HG02870 (cell line): ENCODE measurements at regions not wholly inside any gene's neighbourhood (a gene's known extent, or its start where the extent isn't known, plus 50 kb on each side); places are given as distances from the start of the nearest gene placed in this dataset.
A peak's percentile ranks its signal among the peaks of the same experiment; 100 is the strongest.

Experiments used
- ATAC-seq: cut with Tn5 transposase; IDR thresholded peaks from one replicate; pipeline ENCODE4 v1.9.1; 2021; ENCODE audit warnings: mild to moderate bottlenecking, moderate library complexity; ENCODE audit not compliant: unreplicated experiment

DNA sequence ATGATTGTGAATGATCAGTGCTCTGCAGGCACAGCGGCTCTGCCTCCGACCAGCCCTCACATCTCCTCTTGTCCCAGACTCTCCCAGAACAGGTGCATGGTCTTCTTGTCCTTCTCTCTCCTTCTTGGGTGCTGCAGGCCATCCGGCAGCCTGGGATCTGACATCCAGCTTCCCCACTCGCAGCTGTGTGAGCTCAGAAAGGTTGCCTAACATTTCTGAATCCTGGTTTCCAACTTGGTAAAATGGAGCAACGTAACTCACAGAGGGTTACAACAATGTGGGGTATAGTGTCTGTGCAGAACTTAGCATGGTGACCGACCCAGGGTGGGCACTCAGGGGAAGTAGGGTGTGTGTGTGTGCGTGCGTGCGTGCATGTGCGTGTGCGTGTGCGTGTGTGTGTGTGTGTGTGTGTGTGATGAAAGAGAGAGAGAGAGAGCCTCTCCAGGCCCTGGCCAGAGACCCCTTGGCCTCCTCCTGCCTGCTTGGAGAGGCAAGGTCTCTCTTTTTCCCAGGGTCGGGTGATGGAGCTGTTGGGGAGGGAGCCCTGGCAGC lies 110.1 kb downstream of the SNX5 start:
- no peak for ATAC-seq

- no peak for ATAC-seq
Measured at GRCh38 chr20:17857639-17858449, 110.8 kb downstream of the SNX5 start.

- no peak for ATAC-seq
Measured at GRCh38 chr20:17856837-17857605, 111.6 kb downstream of the SNX5 start.

DNA sequence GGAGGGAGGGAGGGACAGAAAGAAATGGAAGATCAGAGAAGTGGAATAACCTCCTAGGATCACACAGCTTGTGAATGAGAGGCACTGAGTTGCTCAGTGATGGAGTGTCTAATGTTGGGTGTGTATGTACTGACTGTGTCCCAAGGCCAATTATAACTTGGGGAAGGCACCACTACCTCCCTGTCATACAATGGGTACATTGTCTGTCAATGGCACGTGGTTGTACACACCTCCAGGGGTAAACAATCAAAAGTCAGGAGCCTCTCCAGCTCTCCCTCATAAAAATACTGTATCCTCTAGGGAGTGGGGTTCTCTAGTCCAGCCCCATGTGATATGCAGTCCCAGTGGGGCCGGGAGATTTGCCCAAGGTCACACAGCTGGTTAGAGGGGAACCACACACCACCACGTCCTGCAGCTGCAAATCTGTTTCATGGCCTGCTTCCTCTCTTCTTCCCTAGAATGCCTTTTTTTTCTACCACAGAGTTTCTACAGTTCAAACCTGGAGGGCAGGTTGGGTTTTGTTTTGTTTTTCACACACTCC lies 112.5 kb downstream of the SNX5 start:
- ATAC-seq, result peak; percentile 83

DNA sequence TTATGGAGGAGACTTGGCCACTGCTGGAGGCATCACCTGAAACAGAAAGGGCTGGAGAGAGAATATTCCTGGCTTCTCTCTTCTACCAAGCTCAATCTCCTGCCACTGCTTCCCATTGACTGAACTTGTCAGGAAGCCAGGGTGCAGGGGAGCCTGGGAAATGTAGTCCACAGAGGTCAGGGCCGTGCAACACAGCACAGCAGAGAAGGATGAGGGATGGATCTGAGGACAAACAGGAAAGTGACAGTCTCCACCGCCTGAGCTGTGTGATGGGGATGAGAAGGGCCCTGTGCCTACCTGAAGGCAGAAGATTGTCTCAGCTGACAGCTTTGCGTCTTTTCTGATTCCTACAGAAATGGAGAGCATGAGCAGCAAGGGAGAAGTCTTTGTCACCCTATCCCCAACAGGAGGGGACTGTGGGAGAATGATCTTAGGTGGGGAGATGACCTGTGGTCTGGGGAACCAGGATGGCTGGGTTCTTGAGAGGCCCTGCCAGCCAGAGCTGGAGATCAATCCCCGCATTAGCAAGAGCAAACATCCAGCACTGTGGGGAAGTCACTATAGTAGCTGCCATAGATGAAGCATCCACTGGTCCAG lies 114.2 kb downstream of the SNX5 start:
- no peak for ATAC-seq

DNA sequence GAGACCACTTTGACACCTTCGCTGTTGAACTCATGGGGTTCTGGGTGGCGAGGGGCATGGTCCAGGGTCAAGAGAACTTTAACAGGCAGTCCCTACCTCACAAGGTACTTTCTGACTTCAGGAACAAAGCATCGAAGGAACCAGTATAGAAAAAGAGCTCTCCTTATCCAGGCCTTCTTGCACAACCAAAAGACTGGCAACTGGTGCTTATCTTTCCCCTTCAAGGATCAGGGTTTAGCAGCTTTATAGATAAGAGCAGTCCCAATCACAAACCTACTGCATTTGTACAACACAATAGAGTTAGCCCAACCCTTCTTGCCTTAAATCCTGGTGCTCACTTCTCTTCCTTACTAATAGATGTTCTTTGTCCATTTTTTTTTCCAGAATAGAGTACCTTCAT lies 116.3 kb downstream of the SNX5 start:
- ATAC-seq, result no peak

DNA sequence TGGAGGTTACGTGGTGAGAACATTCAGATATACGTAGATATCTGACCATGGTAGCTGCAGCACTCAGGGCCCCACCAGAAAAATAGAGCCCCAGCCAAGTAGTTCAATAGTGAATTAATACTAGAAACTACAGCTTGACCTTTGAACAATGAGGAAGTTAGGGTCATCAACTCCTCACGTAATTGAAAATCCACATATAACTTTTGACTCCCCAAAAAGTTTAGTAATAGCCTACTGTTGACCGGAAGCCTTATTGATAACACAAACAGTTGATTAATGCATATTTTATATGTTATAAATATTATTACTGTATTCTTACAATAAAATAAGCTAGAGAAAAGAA lies 117.9 kb downstream of the SNX5 start:
- ATAC-seq, result no peak

GRCh38 chr20:17849901-17850683 lies 118.5 kb downstream of the SNX5 start:
- no peak for ATAC-seq

- no peak for ATAC-seq
Measured at GRCh38 chr20:17849138-17849900, 119.3 kb downstream of the SNX5 start.

DNA sequence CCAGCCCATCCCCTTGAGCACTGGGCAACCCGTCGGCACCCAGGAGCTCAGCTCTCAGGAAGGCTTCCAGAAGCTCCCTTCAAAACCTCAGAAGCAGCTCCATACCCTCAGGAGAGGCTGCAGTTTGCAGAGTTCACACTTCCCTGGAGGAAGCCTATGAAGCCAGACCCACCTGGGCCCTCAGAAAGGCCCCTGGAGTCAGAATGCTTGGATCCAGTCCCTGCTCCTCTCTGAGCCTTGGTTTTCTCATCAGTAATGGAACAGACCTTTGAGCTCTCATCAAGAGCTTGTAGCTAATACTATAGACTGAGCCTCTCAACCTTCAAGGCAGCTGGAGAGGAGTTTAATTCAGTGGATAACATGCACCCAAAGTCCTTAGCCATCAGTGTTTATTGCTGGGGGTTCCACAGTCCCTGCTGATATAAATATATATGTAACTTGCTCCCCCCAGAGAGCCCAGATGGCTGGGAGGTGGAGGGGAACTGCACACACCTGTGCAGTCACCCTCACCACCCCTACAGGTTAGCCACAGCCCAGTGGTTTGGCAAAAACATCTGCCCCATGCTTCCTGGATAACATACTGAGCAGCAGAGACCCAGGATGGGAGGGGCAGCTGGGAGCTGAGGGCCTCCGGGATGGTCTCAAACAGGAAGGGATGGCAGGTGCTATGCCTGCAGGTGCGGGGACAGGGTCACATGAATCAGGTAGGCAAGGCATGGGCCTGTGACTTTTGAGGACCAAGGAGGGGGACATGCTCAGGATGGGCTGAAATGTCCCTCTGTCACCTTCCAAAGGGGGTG lies 120.1 kb downstream of the SNX5 start:
- ATAC-seq, result no peak

GRCh38 chr20:17845701-17846475 lies 122.7 kb downstream of the SNX5 start:
- no peak for ATAC-seq

DNA sequence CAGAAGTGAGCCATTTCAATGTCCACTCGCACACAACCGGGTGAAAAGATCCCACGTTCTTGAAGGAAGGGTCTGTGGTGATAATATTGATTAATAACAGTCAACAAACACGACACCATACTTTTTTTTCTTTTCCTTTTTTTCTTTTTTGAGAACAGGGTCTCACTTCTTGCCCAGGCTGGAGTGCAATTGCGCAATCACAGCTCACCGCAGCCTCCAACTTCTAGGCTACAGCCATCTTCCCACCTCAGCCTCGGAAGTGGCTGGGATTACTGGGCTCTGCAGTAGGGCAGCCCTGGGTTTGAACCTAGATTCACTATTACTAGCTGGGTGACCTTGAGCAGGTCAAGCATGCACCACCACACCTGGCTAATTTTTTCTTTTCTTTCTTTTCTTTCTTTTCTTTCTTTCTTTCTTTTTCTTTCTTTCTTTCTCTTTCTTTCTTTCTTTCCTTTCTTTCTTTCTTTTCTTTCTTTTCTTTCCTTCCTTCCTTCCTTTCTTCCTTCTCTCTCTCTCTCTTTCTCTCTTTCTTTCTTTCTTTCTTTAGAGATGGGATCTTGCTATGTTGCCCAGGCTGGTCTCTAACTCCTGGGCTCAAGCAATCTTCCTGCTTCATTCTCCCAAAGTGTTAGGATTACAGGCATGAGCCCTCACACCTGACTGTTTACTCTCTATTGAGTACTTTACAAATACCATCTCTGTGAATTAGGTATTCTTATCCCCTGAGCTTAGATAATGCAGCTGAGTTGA lies 123.9 kb downstream of the SNX5 start:
- no peak for ATAC-seq

DNA sequence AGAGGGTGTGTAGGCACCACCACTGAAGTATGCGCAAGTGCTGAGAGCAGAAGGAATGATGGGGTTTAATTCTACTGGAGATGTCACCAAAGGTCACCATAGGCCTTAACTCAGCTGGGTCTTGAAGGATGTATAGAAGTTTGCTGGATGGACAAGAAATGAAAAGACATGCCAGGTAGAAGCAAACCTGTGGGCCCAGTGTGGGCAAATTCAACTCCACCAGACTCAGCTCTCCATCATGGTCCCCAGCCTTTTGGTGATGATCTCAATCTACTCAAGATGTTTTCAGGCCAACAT lies 124.5 kb downstream of the SNX5 start:
- no peak for ATAC-seq

GRCh38 chr20:17843246-17844132 lies 125.1 kb downstream of the SNX5 start:
- peak; percentile 52 for ATAC-seq

DNA sequence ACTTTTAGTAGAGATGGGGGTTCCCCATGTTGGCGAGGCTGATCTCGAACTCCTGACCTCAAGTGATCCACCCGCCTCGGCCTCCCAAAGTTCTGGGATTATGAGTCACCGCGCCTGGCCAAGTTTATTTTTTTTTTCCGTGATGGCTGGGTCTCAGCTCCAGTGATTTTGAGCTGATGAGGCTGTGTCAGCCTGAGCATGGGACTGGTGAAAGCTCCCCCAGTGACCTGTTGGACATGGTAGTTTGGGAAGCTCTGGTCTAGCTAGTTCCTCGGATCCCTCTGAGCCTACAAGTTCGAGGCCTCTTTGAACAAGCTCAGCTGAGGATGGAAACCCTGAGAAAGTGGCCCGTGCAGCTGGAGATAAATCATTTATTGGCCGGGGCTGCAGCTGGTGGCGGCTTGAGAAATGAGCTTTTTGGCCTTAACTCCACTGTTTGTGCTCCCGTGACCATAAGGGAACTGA lies 126.8 kb downstream of the SNX5 start:
- no peak for ATAC-seq

GRCh38 chr20:17840423-17840822 lies 128.2 kb downstream of the SNX5 start:
- ATAC-seq, result no peak

- ATAC-seq, result no peak
Measured at GRCh38 chr20:17838921-17839320, 129.7 kb downstream of the SNX5 start.
